ENCODE measurements at regions not wholly inside any gene's neighbourhood (a gene's known extent, or its start where the extent isn't known, plus 50 kb on each side); places are given as distances from the start of the nearest gene placed in this dataset.

DNA sequence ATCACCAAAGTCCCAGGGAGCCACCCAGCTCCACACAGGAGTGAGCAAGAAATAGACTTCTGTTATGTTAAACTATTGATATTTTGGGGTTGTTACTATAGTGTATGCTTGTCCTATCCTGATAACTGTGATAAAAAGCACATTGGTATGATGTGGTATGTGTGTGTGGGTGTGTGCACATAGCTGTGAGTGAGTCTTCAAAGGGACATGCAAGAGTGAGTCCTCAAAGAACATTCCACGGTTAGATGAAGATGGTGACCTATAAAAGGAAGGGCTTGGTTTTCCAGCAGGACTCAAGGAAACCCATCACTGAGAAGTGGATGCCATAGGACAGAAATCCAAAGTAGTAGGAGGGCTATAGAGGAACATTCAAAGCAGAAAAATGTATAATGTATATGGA is 342.9 kb downstream of the TSN start:
- Histone ChIP-seq H3K4me1 (no peaks in the 10 kb centered on the region), H3K27me3 (no peaks in the 10 kb centered on the region), H3K4me3 (no peak overlapping the region), H3K27ac (no peak overlapping the region), H3K36me3 (no peaks in the 10 kb centered on the region), H3K9me3 (no peaks in the 10 kb centered on the region)
- TF ChIP-seq, protein P1, sequence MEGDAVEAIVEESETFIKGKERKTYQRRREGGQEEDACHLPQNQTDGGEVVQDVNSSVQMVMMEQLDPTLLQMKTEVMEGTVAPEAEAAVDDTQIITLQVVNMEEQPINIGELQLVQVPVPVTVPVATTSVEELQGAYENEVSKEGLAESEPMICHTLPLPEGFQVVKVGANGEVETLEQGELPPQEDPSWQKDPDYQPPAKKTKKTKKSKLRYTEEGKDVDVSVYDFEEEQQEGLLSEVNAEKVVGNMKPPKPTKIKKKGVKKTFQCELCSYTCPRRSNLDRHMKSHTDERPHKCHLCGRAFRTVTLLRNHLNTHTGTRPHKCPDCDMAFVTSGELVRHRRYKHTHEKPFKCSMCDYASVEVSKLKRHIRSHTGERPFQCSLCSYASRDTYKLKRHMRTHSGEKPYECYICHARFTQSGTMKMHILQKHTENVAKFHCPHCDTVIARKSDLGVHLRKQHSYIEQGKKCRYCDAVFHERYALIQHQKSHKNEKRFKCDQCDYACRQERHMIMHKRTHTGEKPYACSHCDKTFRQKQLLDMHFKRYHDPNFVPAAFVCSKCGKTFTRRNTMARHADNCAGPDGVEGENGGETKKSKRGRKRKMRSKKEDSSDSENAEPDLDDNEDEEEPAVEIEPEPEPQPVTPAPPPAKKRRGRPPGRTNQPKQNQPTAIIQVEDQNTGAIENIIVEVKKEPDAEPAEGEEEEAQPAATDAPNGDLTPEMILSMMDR (IDR thresholded peaks at IDR 0.05), result no peak
- intact Hi-C loops (cut with DNase I; ENCODE audit: low total_unique reads), result no loop called here
- no peak for DNase-seq

- no peak for DNase-seq
- H3K27me3 ChIP-seq, result no peaks in the 10 kb centered on the region
- no peak overlapping the region for H3K4me3 ChIP-seq
- no peaks in the 10 kb centered on the region for H3K4me1 ChIP-seq
- H3K36me3 ChIP-seq, result no peaks in the 10 kb centered on the region
- intact Hi-C loops (cut with DNase I; ENCODE audit: low total_unique reads), result no loop called here
- TF ChIP-seq, protein P1 (IDR thresholded peaks at IDR 0.05), result no peak
- H3K9me3 ChIP-seq, result no peaks in the 10 kb centered on the region
- H3K27ac ChIP-seq, result no peak overlapping the region
Measured at GRCh38 chr2:122100346-122100745, 344.9 kb downstream of the TSN start.

DNA sequence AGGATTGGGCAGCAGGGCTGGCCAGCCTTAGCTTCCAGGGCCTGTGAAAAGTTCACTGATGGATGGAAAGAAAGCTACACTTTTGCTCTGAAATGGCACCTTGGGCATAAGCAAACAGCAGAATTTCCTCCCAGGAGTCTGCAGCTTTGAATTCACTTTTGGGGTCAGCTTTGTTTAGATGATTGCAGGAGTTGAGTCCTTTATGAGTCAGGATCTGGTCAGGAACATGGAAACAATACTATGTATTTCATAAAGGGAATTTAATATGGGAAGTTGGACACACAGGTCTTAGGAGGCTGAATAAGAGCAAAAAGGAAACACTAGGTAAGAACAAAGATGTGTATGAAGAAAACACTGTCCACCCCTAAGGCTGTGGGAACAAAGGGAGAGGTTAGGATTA is 345.3 kb downstream of the TSN start:
- intact Hi-C loops (cut with DNase I; ENCODE audit: low total_unique reads), result no loop called here
- no peaks in the 10 kb centered on the region for H3K4me1 ChIP-seq
- DNase-seq, result no peak
- H3K9me3 ChIP-seq, result no peaks in the 10 kb centered on the region
- no peak overlapping the region for H3K27ac ChIP-seq
- TF ChIP-seq, protein P1 (IDR thresholded peaks at IDR 0.05), result no peak
- H3K36me3 ChIP-seq, result no peaks in the 10 kb centered on the region
- H3K27me3 ChIP-seq, result no peaks in the 10 kb centered on the region
- H3K4me3 ChIP-seq, result no peak overlapping the region

DNA sequence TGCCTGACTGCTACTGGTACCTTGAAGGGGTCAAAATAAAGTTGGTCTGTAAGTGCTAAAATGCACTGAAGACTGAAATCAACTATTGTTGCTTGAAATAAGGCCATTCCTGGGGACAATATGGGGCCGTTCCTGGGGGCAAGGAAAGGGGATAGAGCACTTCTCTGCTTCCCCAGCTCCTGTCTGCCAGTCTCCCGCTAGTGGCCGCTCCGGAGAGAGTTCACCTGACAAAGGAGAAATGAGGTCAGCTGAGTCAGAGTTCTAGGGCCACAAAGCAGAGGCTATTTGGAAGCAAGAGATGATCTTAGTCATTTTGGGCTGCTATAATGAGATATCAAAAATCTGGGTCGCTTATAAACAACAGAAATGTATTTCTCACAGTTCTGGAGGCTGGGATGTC is 345.9 kb downstream of the TSN start:
- Histone ChIP-seq H3K4me3 (no peak overlapping the region), H3K27me3 (no peaks in the 10 kb centered on the region), H3K4me1 (no peaks in the 10 kb centered on the region), H3K36me3 (no peaks in the 10 kb centered on the region), H3K9me3 (no peaks in the 10 kb centered on the region), H3K27ac (no peak overlapping the region)
- intact Hi-C loops (cut with DNase I; ENCODE audit: low total_unique reads), result no loop called here
- TF ChIP-seq, protein P1 (IDR thresholded peaks at IDR 0.05), result no peak
- DNase-seq, result no peak

DNA sequence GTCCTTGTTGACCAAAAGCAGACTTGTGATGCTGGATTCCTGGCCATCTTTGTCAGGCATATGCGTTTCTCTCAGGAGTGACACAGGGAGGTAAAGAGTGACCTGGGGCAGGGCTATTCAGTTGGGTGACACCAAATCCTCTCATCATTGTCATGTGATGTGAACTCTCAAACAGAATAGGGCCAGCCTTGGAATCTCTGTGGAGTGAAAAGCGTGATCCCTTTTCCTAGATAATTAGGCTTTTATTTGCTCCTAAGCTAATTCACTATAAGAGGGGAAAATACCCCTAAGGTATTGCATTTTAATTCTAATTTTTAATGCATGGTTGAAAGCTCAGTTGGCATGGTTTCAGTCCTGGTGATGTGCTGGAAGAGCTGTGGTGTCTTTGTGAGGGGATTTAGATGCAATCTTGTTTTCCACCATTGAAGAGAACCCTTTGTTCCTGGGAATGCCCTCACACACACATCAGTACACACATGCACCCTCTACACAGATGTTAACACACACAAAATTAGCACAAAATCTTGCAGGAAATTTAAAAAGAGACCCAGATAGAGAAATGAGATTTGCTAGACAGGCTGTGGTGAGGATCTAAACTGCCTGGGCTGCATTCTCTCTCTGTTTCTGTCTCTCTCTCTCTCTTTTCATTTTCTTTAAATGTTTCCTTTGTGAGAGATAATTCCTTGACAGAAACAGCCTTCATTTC is 349.9 kb downstream of the TSN start:
- intact Hi-C loops (cut with DNase I; ENCODE audit: low total_unique reads), result no loop called here
- Histone ChIP-seq H3K9me3 (no peaks in the 10 kb centered on the region), H3K36me3 (no peaks in the 10 kb centered on the region), H3K27ac (no peak overlapping the region), H3K4me3 (no peak overlapping the region), H3K27me3 (peaks cover 0 to 3% of the 10 kb centered on the region in 2 donors), H3K4me1 (no peaks in the 10 kb centered on the region)
- DNase-seq, result no peak
- TF ChIP-seq, protein P1 (IDR thresholded peaks at IDR 0.05), result no peak

DNA sequence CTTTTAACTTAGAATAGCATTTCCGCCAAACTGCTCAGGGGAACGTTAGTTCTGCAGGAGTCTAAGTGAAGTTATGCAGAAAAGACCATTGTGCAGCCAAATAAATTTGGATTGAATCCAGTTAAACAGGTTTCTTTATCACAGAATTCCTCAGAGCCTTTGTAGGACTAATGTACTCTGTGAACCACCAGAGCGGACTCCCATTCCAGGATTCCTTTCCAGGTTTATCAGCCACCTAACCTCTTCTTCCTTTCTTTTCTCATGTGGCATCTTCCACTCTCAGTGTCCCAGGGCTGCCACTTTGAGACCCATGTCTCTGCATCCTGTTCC is 350.4 kb downstream of the TSN start:
- H3K9me3 ChIP-seq, result no peaks in the 10 kb centered on the region
- H3K36me3 ChIP-seq, result no peaks in the 10 kb centered on the region
- TF ChIP-seq, protein P1 (IDR thresholded peaks at IDR 0.05), result no peak
- no peak overlapping the region for H3K4me3 ChIP-seq
- no peak overlapping the region for H3K27ac ChIP-seq
- intact Hi-C loops (cut with DNase I; ENCODE audit: low total_unique reads), result no loop called here
- peaks cover 0 to 3% of the 10 kb centered on the region in 2 donors for H3K27me3 ChIP-seq
- H3K4me1 ChIP-seq, result no peaks in the 10 kb centered on the region
- DNase-seq, result no peak
